ENCODE measurements at regions not wholly inside any gene's neighbourhood (a gene's known extent, or its start where the extent isn't known, plus 50 kb on each side); places are given as distances from the start of the nearest gene placed in this dataset.
"Not testable (repeated sequence)": the region's sequence is repeated elsewhere in the genome, so short reads cannot be mapped to it uniquely, and the experiment has no call there.

GRCh38 chr9:63390897-63391296, 1894.1 kb downstream of the FOXD4L5 start:
- TF ChIP-seq CTCF (IDR thresholded peaks at IDR 0.05; ENCODE audit: low read depth, low read length); POLR2A (IDR thresholded peaks at IDR 0.05; ENCODE audit: extremely low read depth, insufficient read length); MAX (IDR thresholded peaks at IDR 0.05; ENCODE audit: low read depth, low read length); MYC (IDR thresholded peaks at IDR 0.05; ENCODE audit: low read depth, low read length): not testable (repeated sequence)

All from NB4 (cell line).